Transverse colon (tissue), 4 donors: ENCODE measurements at regions not wholly inside any gene's neighbourhood (a gene's known extent, or its start where the extent isn't known, plus 50 kb on each side); places are given as distances from the start of the nearest gene placed in this dataset.

Experiments used
- DNase-seq: peaks from one replicate; pipeline ENCODE4 v3.0.0-alpha.2; 2019
- H3K27ac ChIP-seq, 4 donors: fragments of 200-600 bp; sonication (generic); 2 replicates each; pipeline ENCODE4 v1.5.1; 2016 to 2018; ENCODE audit warnings: inconsistent platforms in 4 of 4
- H3K27me3 ChIP-seq: fragments of 200-600 bp; sonication (generic); 2 replicates; pipeline ENCODE4 v1.5.1; 2017; ENCODE audit warnings: inconsistent platforms
- H3K36me3 ChIP-seq, 4 donors: fragments of 200-600 bp; sonication (generic); 2 replicates each; pipeline ENCODE4 v1.5.1; 2017 to 2019; ENCODE audit warnings: inconsistent platforms in 4 of 4
- H3K4me1 ChIP-seq, 4 donors: fragments of 200-600 bp; sonication (generic); 2 replicates each; pipeline ENCODE4 v1.5.1; 2017 to 2020; ENCODE audit warnings: inconsistent platforms in 4 of 4
- H3K4me3 ChIP-seq, 4 donors: fragments of 200-600 bp; sonication (generic); 1 replicate in 1 of 4; 2 replicates in 3 of 4; pipeline versions ENCODE4 v1.5.1 to v1.6.1; 2017 to 2019; ENCODE audit warnings: inconsistent platforms in 4 of 4
- H3K9me3 ChIP-seq, 2 donors: fragments of 200-600 bp; sonication (generic); 2 replicates each; pipeline ENCODE4 v1.5.1; 2017 to 2019; ENCODE audit warnings: inconsistent platforms in 2 of 2
- CTCF ChIP-seq, 5 experiments: fragments of 200-600 bp in 3 of 5; fragments of 450-650 bp in 2 of 5; sonication (generic) in 3 of 5; IDR thresholded peaks; 1 replicate in 2 of 5; 2 replicates in 3 of 5; pipeline ENCODE4 v1.5.1; 2016 to 2017; ENCODE audit warnings: antibody characterized with exemption in 5 of 5, inconsistent platforms in 3 of 5, mild to moderate bottlenecking in 2 of 5, moderate library complexity in 1 of 5
- EP300 ChIP-seq: sonication (generic); formaldehyde crosslinking; IDR thresholded peaks from one replicate; pipeline ENCODE4 v1.6.1; 2017; ENCODE audit warnings: antibody characterized with exemption, low read depth
- POLR2A ChIP-seq: fragments of 450-650 bp; IDR thresholded peaks from one replicate; pipeline ENCODE4 v1.6.1; 2016; ENCODE audit warnings: antibody characterized with exemption, mild to moderate bottlenecking, moderate library complexity
- POLR2AphosphoS5 ChIP-seq, 3 donors: sonication (generic); formaldehyde crosslinking; IDR thresholded peaks; one replicate each; pipeline ENCODE4 v1.6.1; 2016; ENCODE audit warnings: antibody characterized with exemption in 3 of 3
- WGBS, 2 donors: methylation state at CpG; one replicate each; pipeline ENCODE4 v1.1.5; 2018; ENCODE audit warnings: low coverage in 1 of 2; 5-methylcytosine and 5-hydroxymethylcytosine counted together
- in situ Hi-C, 4 donors: fragments of 200-750 bp; cut with MboI; loops; one replicate each; pipeline versions ENCODE4 v1.15.0 to v1.15.1; 2017; ENCODE audit warnings: low sequenced_read_pairs in 3 of 4, low pct_ligation_motif_present in 1 of 4, low pct_unique_long_range_greater_than_20kb in 1 of 4
- intact Hi-C: fragments of 100-400 bp; cut with DNase I; formaldehyde crosslinking; loops from one replicate; pipeline ENCODE4 v1.15.1; 2023; ENCODE audit warnings: low total_unique reads

DNA sequence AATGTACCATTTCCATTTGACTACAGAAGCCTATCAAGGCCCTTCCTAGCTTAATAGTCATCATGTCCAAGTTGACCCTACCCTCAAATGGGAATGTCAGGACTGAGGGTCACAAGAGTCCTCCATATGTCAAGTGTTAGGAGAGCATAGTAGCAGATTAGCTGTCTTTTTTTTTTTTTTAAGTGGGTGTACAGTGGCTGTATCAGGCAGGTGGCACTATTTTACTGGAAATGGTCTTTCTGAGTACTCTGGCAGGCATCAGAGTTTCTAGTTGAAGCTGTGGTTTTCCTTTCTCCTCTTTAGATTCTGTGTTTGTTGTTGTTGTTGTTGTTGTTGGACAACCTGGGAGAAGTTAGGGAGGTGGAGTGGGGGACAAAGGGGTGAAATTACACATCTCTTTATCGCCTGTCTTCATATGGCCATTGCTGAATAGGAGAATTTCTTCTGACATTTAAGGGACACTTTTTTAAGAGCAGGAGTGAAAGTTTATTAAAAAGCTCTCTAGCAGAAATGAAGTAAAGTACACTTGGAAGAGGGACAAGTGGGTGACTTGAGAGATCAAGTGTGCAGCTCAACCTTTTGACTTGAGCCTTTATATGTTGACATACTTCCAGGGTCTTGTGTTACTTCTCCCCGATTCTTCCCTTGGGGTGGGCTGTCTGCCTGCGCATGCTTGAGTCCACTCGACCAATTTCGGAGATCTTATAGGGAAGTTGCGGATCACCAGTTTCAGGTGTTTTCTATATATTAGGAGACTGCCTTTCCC, 104.1 kb upstream of the FOXP2 start:
- DNase-seq: no peak

GRCh38 chr7:114309729-114310128, 104.9 kb upstream of the FOXP2 start:
- Histone ChIP-seq H3K4me3 (no peak overlapping the region), H3K27me3 (no peaks in the 10 kb centered on the region), H3K36me3 (no peaks in the 10 kb centered on the region), H3K4me1 (no peaks in the 10 kb centered on the region), H3K9me3 (no peaks in the 10 kb centered on the region), H3K27ac (no peak overlapping the region)
- TF ChIP-seq EP300 (no peak), POLR2A (no peak), POLR2AphosphoS5 (IDR thresholded peaks at IDR 0.05) (no peak), CTCF (IDR thresholded peaks at IDR 0.05) (no peak)
- no peak for DNase-seq
- 59 to 100% methylated on average over 1 to 2 of the region's 2 CpGs for WGBS, 2 donors
- intact Hi-C loops (no loop called here), in situ Hi-C loops (no loop called here)

More for the DNA sequence above, 104.1 kb upstream of the FOXP2 start:
- Histone ChIP-seq H3K9me3 (no peaks in the 10 kb centered on the region), H3K36me3 (no peaks in the 10 kb centered on the region), H3K4me3 (no peak overlapping the region), H3K27ac (no peak overlapping the region), H3K4me1 (no peaks in the 10 kb centered on the region), H3K27me3 (no peaks in the 10 kb centered on the region)
- in situ Hi-C loops: no loop called here
- TF ChIP-seq EP300: no peak
- TF ChIP-seq POLR2A: no peak
- WGBS, 2 donors: 87 to 94% methylated on average over 6 of the region's 6 CpGs
- intact Hi-C loops: no loop called here

- Histone ChIP-seq H3K4me1 (no peaks in the 10 kb centered on the region), H3K4me3 (no peak overlapping the region), H3K36me3 (no peaks in the 10 kb centered on the region), H3K27ac (no peak overlapping the region), H3K9me3 (no peaks in the 10 kb centered on the region), H3K27me3 (no peaks in the 10 kb centered on the region)
- no peak for TF ChIP-seq POLR2AphosphoS5 (IDR thresholded peaks at IDR 0.05)
- no peak for TF ChIP-seq EP300
- TF ChIP-seq POLR2A: no peak
- no peak for TF ChIP-seq CTCF (IDR thresholded peaks at IDR 0.05)
- in situ Hi-C loops: no loop called here
- DNase-seq: no peak
- intact Hi-C loops: no loop called here
Observed at GRCh38 chr7:114303301-114303700, 111.3 kb upstream of the FOXP2 start.

DNA sequence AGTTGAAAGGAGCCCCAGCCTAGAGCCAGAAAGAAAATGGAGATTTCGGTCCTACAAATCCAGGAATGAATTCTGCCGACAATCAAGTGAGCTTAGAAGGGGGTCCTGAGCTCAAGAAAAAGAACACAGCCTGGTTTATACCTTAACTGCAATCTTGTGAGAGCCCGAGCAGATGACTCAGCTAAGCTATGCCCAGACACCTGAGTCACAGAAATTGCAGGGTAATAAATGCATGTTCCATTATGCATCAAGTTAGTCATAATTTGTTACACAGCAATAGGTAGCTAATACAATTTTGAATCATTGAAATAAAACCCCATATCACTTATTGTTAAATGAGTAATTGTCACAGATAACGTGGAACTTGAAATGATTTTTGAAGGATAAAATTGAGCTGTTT, 111.8 kb upstream of the FOXP2 start:
- no peak for DNase-seq
- Histone ChIP-seq H3K4me3 (no peak overlapping the region), H3K9me3 (no peaks in the 10 kb centered on the region), H3K27me3 (no peaks in the 10 kb centered on the region), H3K36me3 (no peaks in the 10 kb centered on the region), H3K27ac (no peak overlapping the region), H3K4me1 (no peaks in the 10 kb centered on the region)
- intact Hi-C loops (no loop called here), in situ Hi-C loops (no loop called here)
- WGBS, 2 donors: 75 to 76% methylated on average over 3 to 4 of the region's 4 CpGs
- TF ChIP-seq EP300 (no peak), POLR2AphosphoS5 (IDR thresholded peaks at IDR 0.05) (no peak), CTCF (IDR thresholded peaks at IDR 0.05) (no peak), POLR2A (no peak)

DNA sequence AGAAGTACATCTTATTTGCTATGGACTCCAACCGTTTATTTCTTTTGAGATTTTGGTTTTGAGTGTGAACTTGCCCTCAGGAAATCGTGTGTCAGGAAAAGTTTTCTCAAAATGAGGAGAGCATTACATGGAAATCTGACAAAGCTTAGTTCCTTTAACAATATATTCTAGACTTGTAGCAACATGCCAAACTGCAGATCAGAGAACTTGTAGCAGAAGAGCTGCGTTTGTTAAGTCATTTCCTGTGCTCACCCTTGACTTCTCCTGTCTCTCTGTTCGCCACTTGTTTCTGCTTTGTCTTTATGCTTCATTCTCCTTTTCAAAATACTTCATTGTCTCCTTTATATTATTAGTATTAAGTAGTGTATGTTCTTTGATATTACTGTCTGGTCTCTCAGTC, 116.6 kb upstream of the FOXP2 start:
- intact Hi-C loops (no loop called here), in situ Hi-C loops (no loop called here)
- Histone ChIP-seq H3K27ac (no peak overlapping the region), H3K4me1 (no peaks in the 10 kb centered on the region), H3K36me3 (no peaks in the 10 kb centered on the region), H3K27me3 (no peaks in the 10 kb centered on the region), H3K9me3 (no peaks in the 10 kb centered on the region), H3K4me3 (no peak overlapping the region)
- 58 to 67% methylated on average over 4 of the region's 4 CpGs for WGBS, 2 donors
- DNase-seq: no peak
- TF ChIP-seq EP300: no peak
- no peak for TF ChIP-seq CTCF (IDR thresholded peaks at IDR 0.05)
